HCT116 (cell line): ENCODE measurements at regions not wholly inside any gene's neighbourhood (a gene's known extent, or its start where the extent isn't known, plus 50 kb on each side); places are given as distances from the start of the nearest gene placed in this dataset.

Experiments used
- ATAC-seq: fragments of 200-7000 bp; cut with Tn5 transposase; 2 replicates; pipeline ENCODE4 v1.9.1; 2020; ENCODE audit warnings: mild to moderate bottlenecking, moderate library complexity
- BruUV-seq: library from RNA; stranded (reverse); fragments of 400-500 nt; replicated peaks from 2 replicates; lab custom pipeline; 2021; lab: Mats Ljungman, UMichigan
- CTCF ChIA-PET: fragments of 300-600 bp; sonication (Branson Sonifier 250); formaldehyde crosslinking; loops from one replicate; lab custom pipeline; 2021; ENCODE audit warnings: antibody characterized with exemption; lab: Charles Lee
- POLR2A ChIA-PET: fragments of 300-600, 350-600 bp; sonication (Branson Sonifier 250); formaldehyde crosslinking; loops from one replicate; lab custom pipeline; 2021; ENCODE audit warnings: antibody characterized with exemption; lab: Charles Lee
- RAD21 ChIA-PET, 2 experiments: fragments of 300-600 bp; sonication (Branson Sonifier 250); formaldehyde crosslinking; loops; one replicate each; lab custom pipeline; 2023; ENCODE audit warnings: low total read pairs in 2 of 2; ENCODE audit not compliant: uncharacterized antibody in 2 of 2, unreplicated experiment in 2 of 2, low non-redundant PET in 1 of 2; lab: Charles Lee
- DNase-seq: peaks from one replicate; pipeline ENCODE4 v3.0.0-alpha.2; 2010; ENCODE audit warnings: low read depth, low spot score
- H2AFZ ChIP-seq: fragments of 200-600 bp; shearing (Covaris generic), sonication (generic); 2 replicates; pipeline ENCODE4 v1.6.1; 2017; ENCODE audit warnings: low read depth, mixed run types, mixed read lengths, antibody characterized with exemption, low read length; ENCODE audit not compliant: poor library complexity, severe bottlenecking
- H3K27ac ChIP-seq: 2 replicates; pipeline ENCODE4 v1.5.1; 2012; ENCODE audit warnings: low read depth, low read length
- H3K27me3 ChIP-seq: fragments of 200-600 bp; sonication (generic); 2 replicates; pipeline ENCODE4 v1.6.1; 2016; ENCODE audit warnings: mixed run types, low read length, mixed read lengths; ENCODE audit not compliant: insufficient read depth
- H3K36me3 ChIP-seq, 2 experiments: fragments of 200-500 bp in 1 of 2; fragments of 200-600 bp in 1 of 2; sonication (Bioruptor generic) in 1 of 2; sonication (generic) in 1 of 2; 2 replicates each; pipeline versions ENCODE4 v1.5.1 to v1.6.1; 2014 to 2016; ENCODE audit warnings: low read length in 2 of 2, inconsistent platforms in 1 of 2, mixed read lengths in 1 of 2, mixed run types in 1 of 2; ENCODE audit not compliant: insufficient read depth in 2 of 2, control insufficient read depth in 1 of 2
- H3K4me1 ChIP-seq, 2 experiments: fragments of 200-600 bp in 1 of 2; sonication (generic) in 1 of 2; 2 replicates each; pipeline versions ENCODE4 v1.5.1 to v1.6.1; 2012 to 2017; ENCODE audit warnings: low read length in 2 of 2, inconsistent platforms in 1 of 2, mild to moderate bottlenecking in 1 of 2, mixed read lengths in 1 of 2, mixed run types in 1 of 2, moderate library complexity in 1 of 2; ENCODE audit not compliant: insufficient read depth in 2 of 2, control insufficient read depth in 1 of 2
- H3K4me2 ChIP-seq: fragments of 200-600 bp; sonication (generic); 2 replicates; pipeline ENCODE4 v1.6.1; 2017; ENCODE audit warnings: mixed run types, low read length, mixed read lengths
- H3K4me3 ChIP-seq, 2 experiments: fragments of 200-600 bp in 1 of 2; sonication (generic) in 1 of 2; replicated peaks in 1 of 2; 2 replicates each; pipeline ENCODE4 v1.5.1; 2011 to 2016; ENCODE audit warnings: low read length in 2 of 2, control low read depth in 1 of 2, low read depth in 1 of 2, mild to moderate bottlenecking in 1 of 2, mixed read lengths in 1 of 2, mixed run types in 1 of 2
- H3K79me2 ChIP-seq: fragments of 200-600 bp; sonication (generic); 2 replicates; pipeline ENCODE4 v1.6.1; 2017; ENCODE audit warnings: mild to moderate bottlenecking, mixed run types, low read length, moderate library complexity, mixed read lengths; ENCODE audit not compliant: insufficient read depth
- H3K9ac ChIP-seq: fragments of 200-600 bp; sonication (generic); 2 replicates; pipeline ENCODE4 v1.6.1; 2016; ENCODE audit warnings: low read length, mixed read lengths
- H3K9me2 ChIP-seq: fragments of 200-600 bp; sonication (generic), shearing (Covaris generic); 2 replicates; pipeline ENCODE4 v1.6.1; 2017; ENCODE audit warnings: mixed run types, mild to moderate bottlenecking, moderate library complexity; ENCODE audit not compliant: insufficient read depth
- H3K9me3 ChIP-seq, 2 experiments: fragments of 200-500 bp in 1 of 2; fragments of 200-600 bp in 1 of 2; sonication (Bioruptor generic) in 1 of 2; sonication (generic) in 1 of 2; 2 replicates each; pipeline ENCODE4 v1.6.1; 2014 to 2017; ENCODE audit warnings: low read length in 2 of 2, mixed read lengths in 2 of 2, inconsistent platforms in 1 of 2, low read depth in 1 of 2, mild to moderate bottlenecking in 1 of 2, mixed run types in 1 of 2, moderate library complexity in 1 of 2; ENCODE audit not compliant: control insufficient read depth in 1 of 2, insufficient read depth in 1 of 2
- H4K20me1 ChIP-seq: fragments of 200-600 bp; sonication (generic), shearing (Covaris generic); 2 replicates; pipeline ENCODE4 v1.6.1; 2017; ENCODE audit warnings: mixed run types, mild to moderate bottlenecking, moderate library complexity; ENCODE audit not compliant: insufficient read depth
- FOSL1 ChIP-seq: IDR thresholded peaks from 2 replicates; pipeline ENCODE4 v1.6.1; 2012; ENCODE audit warnings: low read depth
- JUND ChIP-seq: IDR thresholded peaks from 2 replicates; pipeline ENCODE4 v1.6.1; 2012
- POLR2AphosphoS5 ChIP-seq: IDR thresholded peaks from 2 replicates; pipeline ENCODE4 v1.6.1; 2011; ENCODE audit warnings: mild to moderate bottlenecking, low read depth, low read length, moderate library complexity
- RAD21 ChIP-seq: IDR thresholded peaks from 2 replicates; pipeline ENCODE4 v1.6.1; 2012; ENCODE audit warnings: low read depth, mild to moderate bottlenecking
- SIN3A ChIP-seq: IDR thresholded peaks from 2 replicates; pipeline ENCODE4 v1.6.1; 2012; ENCODE audit warnings: low read depth
- SP1 ChIP-seq: IDR thresholded peaks from 2 replicates; pipeline ENCODE4 v1.6.1; 2012; ENCODE audit warnings: low read depth
- SRF ChIP-seq: IDR thresholded peaks from 2 replicates; pipeline ENCODE4 v1.6.1; 2012; ENCODE audit warnings: low read depth
- TCF7L2 ChIP-seq: IDR thresholded peaks from 2 replicates; pipeline ENCODE4 v1.7.0; 2011; ENCODE audit warnings: borderline replicate concordance, inconsistent platforms; ENCODE audit not compliant: insufficient read depth, insufficient read length; ENCODE audit errors: extremely low read depth
- YY1 ChIP-seq: IDR thresholded peaks from 2 replicates; pipeline ENCODE4 v1.6.1; 2011; ENCODE audit warnings: low read length, low read depth, moderate library complexity, mild to moderate bottlenecking; ENCODE audit not compliant: insufficient replicate concordance; ENCODE audit errors: extremely low read depth
- ZFX ChIP-seq: fragments of 450-650 bp; IDR thresholded peaks from 2 replicates; pipeline ENCODE4 v1.6.1; 2017
- ZNF274 ChIP-seq: fragments of 200-500 bp; sonication (Bioruptor generic); IDR thresholded peaks from 2 replicates; pipeline ENCODE4 v1.6.1; 2014; ENCODE audit warnings: mild to moderate bottlenecking, low read depth, low read length, inconsistent platforms
- intact Hi-C: fragments of 100-400 bp; cut with micrococcal nuclease; formaldehyde crosslinking; loops from 2 replicates; pipeline ENCODE4 v1.10.0; 2022

GRCh38 chrX:3219231-3219630 lies 127.2 kb downstream of the MXRA5 start (continued):
- no peak for TF ChIP-seq POLR2AphosphoS5
- TF ChIP-seq ZFX = no peak
- TF ChIP-seq, all 23 proteins: peak for 0

DNA sequence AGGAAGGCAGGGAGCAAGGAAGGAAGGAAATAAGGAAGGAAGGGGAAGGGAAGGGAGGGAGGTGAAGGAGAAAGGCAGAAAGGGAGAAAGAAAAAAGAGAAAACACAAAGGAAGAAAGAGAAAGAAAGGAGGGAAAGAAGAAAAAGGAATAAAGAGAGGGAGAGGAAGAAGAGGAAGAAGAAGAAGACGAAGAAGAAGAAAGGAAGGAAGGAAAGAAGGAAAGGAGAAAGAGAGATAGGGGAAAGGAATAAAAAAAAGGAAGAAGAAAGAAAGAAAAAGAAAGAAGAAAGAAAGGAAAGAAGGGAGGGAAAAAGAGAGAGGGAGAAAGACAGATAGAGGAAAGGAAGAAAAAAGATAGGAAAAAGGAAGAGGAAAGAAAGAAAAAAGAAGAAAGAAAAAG lies 128.0 kb downstream of the MXRA5 start:
- ChIA-PET RAD21 (no interaction called here), POLR2A (no interaction called here), CTCF (no interaction called here)
- Histone ChIP-seq H3K27me3 (0 out of 2 replicates have a peak, but pooled peaks cover 3% of the 10 kb centered on the region), H3K36me3 (no peaks in the 10 kb centered on the region), H3K79me2 (no peaks in the 10 kb centered on the region), H3K4me3 (no peak overlapping the region), H3K4me1 (no peaks in the 10 kb centered on the region), H2AFZ (no peak overlapping the region), H3K4me2 (no peak overlapping the region), H3K27ac (no peak overlapping the region), H3K9ac (no peak overlapping the region), H3K9me3 (no peaks in the 10 kb centered on the region), H4K20me1 (no peaks in the 10 kb centered on the region), H3K9me2 (no peaks in the 10 kb centered on the region)
- ATAC-seq = no peak
- no peak for DNase-seq
- no peak for TF ChIP-seq TCF7L2
- no peak for TF ChIP-seq SIN3A
- TF ChIP-seq SRF = no peak
- TF ChIP-seq YY1 = no peak
- TF ChIP-seq JUND = no peak
- no peak for TF ChIP-seq FOSL1
- no peak for TF ChIP-seq ZFX
- no peak for TF ChIP-seq RAD21
- TF ChIP-seq SP1 = no peak
- TF ChIP-seq ZNF274 = no peak
- intact Hi-C loops = no loop called here
- BruUV-seq = no TSS peak
